Adrenal gland (tissue), 9 donors: ENCODE measurements at regions not wholly inside any gene's neighbourhood (a gene's known extent, or its start where the extent isn't known, plus 50 kb on each side); places are given as distances from the start of the nearest gene placed in this dataset.

Source experiments
- DNase-seq, 7 donors: peaks; one replicate each; pipeline ENCODE4 v3.0.0-alpha.2; 2019 to 2020
- H3K27ac ChIP-seq, 5 donors: fragments of 200-600 bp; sonication (generic) in 4 of 5; 1 replicate in 3 of 5; 2 replicates in 2 of 5; pipeline versions ENCODE4 v1.5.1 to v1.8.0; 2016 to 2020; ENCODE audit warnings: mild to moderate bottlenecking in 1 of 5
- H3K27me3 ChIP-seq: fragments of 200-600 bp; 2 replicates; pipeline ENCODE4 v1.8.0; 2021
- H3K36me3 ChIP-seq, 2 donors: fragments of 200-600 bp; replicated peaks in 1 of 2; 1 replicate in 1 of 2; 2 replicates in 1 of 2; pipeline versions ENCODE4 v1.5.1 to v1.8.0; 2018 to 2022
- H3K4me1 ChIP-seq, 2 donors: fragments of 200-600 bp; replicated peaks in 1 of 2; 1 replicate in 1 of 2; 2 replicates in 1 of 2; pipeline versions ENCODE4 v1.5.1 to v1.8.0; 2018 to 2021
- H3K4me3 ChIP-seq, 4 donors: fragments of 200-600 bp; sonication (generic) in 3 of 4; one replicate each; pipeline ENCODE4 v1.5.1; 2016 to 2018
- H3K9me3 ChIP-seq, 3 donors: fragments of 200-600 bp; sonication (generic) in 1 of 3; replicated peaks in 1 of 3; 1 replicate in 2 of 3; 2 replicates in 1 of 3; pipeline versions ENCODE4 v1.5.1 to v1.8.0; 2016 to 2021
- CTCF ChIP-seq, 6 experiments: fragments of 450-650 bp in 4 of 6; fragments of 200-600 bp in 2 of 6; sonication (generic) in 1 of 6; IDR thresholded peaks; 1 replicate in 5 of 6; 2 replicates in 1 of 6; pipeline versions ENCODE4 v1.5.1 to v1.8.0; 2016 to 2021; ENCODE audit warnings: antibody characterized with exemption in 6 of 6, mild to moderate bottlenecking in 2 of 6, moderate library complexity in 1 of 6
- POLR2A ChIP-seq, 2 donors: fragments of 450-650 bp; IDR thresholded peaks; one replicate each; pipeline ENCODE4 v1.6.1; 2017; ENCODE audit warnings: antibody characterized with exemption in 2 of 2, mild to moderate bottlenecking in 2 of 2, moderate library complexity in 1 of 2
- WGBS, 4 donors: extraction: QIAGEN DNeasy Blood & Tissue Kit in 2 of 4; methylation state at CpG; one replicate each; pipeline versions ENCODE4 v1.1.5 to v1.1.7; 2013 to 2017; 5-methylcytosine and 5-hydroxymethylcytosine counted together
- intact Hi-C, 2 donors: fragments of 100-400 bp; cut with DNase I; formaldehyde crosslinking; loops; one replicate each; pipeline versions ENCODE4 v1.14.1 to v1.15.0; 2022 to 2023
- donor health status: healthy with polysubstance abuse.
- donor health status: Bipolar disorder and iron deficiency.
- donor health status: DM: yes; HTN: yes; CAD: no.
- donor health status: DM: no; HTN: no; CAD: no.
- donor health status: DM: no; HTN: no; CAD: no.

DNA sequence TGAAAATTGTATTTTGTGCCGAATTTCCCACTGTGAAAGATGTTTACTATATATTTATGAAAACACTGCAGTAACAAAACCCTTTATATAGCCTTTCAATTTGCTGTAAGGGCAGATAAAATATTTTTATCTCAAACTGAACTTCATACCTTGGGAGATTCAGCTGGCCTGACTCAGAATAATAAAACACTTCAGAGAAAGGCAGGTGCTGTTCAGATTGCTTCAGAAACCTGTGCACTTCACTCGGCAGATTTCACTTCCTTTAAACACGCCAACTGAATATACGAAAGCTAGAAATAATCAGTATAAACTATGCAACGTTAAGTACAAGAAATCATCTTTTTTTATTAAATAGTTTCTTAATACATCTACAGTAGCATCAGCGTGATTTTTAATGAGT is 839.1 kb upstream of the RBFOX1 start:
- no peaks in the 10 kb centered on the region for H3K27me3 ChIP-seq
- 73 to 79% (median 75%) methylated on average over 6 of the region's 6 CpGs for WGBS, 4 donors
- intact Hi-C loops = no loop called here
- no peaks in the 10 kb centered on the region for H3K9me3 ChIP-seq
- TF ChIP-seq CTCF (IDR thresholded peaks at IDR 0.05) (no peak), POLR2A (IDR thresholded peaks at IDR 0.05) (no peak)
- DNase-seq = no peak
- H3K27ac ChIP-seq = no peak overlapping the region
- H3K36me3 ChIP-seq = no peaks in the 10 kb centered on the region
- no peak overlapping the region for H3K4me3 ChIP-seq
- H3K4me1 ChIP-seq = no peaks in the 10 kb centered on the region

DNA sequence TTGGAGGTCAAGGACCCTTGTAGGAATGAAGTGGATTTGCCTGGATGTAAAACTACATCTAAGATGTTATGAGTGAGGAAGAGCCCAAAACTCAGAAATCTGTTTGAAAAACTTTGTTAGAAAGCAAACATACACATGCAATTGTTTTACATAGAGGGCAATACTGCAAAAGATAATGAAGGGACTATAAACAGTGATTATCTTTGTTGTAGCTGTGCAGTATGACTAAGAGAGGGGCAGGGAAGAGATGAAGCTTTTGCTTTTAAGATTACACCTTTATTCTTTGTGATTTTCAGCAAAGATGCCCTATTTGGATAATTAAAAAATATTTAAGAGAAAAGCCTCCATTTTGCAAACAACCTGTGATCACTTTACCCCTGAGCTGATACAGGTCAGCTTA is 839.9 kb upstream of the RBFOX1 start:
- Histone ChIP-seq H3K9me3 (no peaks in the 10 kb centered on the region), H3K27me3 (no peaks in the 10 kb centered on the region), H3K4me1 (no peaks in the 10 kb centered on the region), H3K27ac (no peak overlapping the region), H3K4me3 (no peak overlapping the region), H3K36me3 (no peaks in the 10 kb centered on the region)
- no peak for DNase-seq
- intact Hi-C loops = no loop called here
- TF ChIP-seq CTCF (IDR thresholded peaks at IDR 0.05) = no peak
- no peak for TF ChIP-seq POLR2A (IDR thresholded peaks at IDR 0.05)

DNA sequence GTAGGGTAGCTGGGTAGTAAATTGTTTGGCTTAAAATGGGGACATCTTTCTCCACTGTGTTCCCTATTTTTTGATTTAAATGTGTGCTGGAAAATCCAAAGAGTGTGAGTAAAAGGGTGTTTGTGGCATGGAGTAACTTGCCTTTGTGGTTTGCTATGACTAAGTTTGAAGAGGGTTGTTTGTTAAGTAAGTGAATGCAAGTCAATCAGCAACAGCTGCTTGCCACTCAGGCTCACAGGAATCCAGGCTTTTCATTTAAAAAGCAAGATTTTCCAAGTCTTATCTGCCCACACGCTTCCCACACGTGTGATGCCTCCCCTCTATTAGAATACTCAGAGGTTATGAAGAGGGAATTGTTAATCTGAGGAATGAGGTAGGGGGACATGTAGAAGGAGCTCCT is 847.7 kb upstream of the RBFOX1 start:
- H3K36me3 ChIP-seq = no peaks in the 10 kb centered on the region
- no peaks in the 10 kb centered on the region for H3K4me1 ChIP-seq
- 19 to 31% (median 26%) methylated on average over 2 of the region's 2 CpGs for WGBS, 4 donors
- H3K4me3 ChIP-seq = no peak overlapping the region
- DNase-seq = no peak
- peaks cover 9% of the 10 kb centered on the region for H3K27me3 ChIP-seq
- H3K9me3 ChIP-seq = no peaks in the 10 kb centered on the region
- H3K27ac ChIP-seq = no peak overlapping the region
- TF ChIP-seq POLR2A (IDR thresholded peaks at IDR 0.05) (no peak), CTCF (IDR thresholded peaks at IDR 0.05) (no peak)
- intact Hi-C loops = no loop called here

- intact Hi-C loops = no loop called here
- 28 to 41% (median 36%) methylated on average over 12 of the region's 12 CpGs for WGBS, 4 donors
- no peaks in the 10 kb centered on the region for H3K4me1 ChIP-seq
- no peaks in the 10 kb centered on the region for H3K9me3 ChIP-seq
- no peak for TF ChIP-seq POLR2A (IDR thresholded peaks at IDR 0.05)
- no peak for TF ChIP-seq CTCF (IDR thresholded peaks at IDR 0.05)
- no peak overlapping the region for H3K27ac ChIP-seq
- no peak for DNase-seq
- H3K36me3 ChIP-seq = no peaks in the 10 kb centered on the region
- peaks cover 9% of the 10 kb centered on the region for H3K27me3 ChIP-seq
- H3K4me3 ChIP-seq = no peak overlapping the region
These were observed 848.6 kb upstream of the RBFOX1 start for GRCh38 chr16:6484081-6484480.
